ENCODE measurements at regions not wholly inside any gene's neighbourhood (a gene's known extent, or its start where the extent isn't known, plus 50 kb on each side); places are given as distances from the start of the nearest gene placed in this dataset.
"Not testable (repeated sequence)": the region's sequence is repeated elsewhere in the genome, so short reads cannot be mapped to it uniquely, and the experiment has no call there.

GRCh38 chr7:67475293-67475692, 478.7 kb downstream of the TYW1 start:
- no peak for DNase-seq (ENCODE audit: low spot score)

DNA sequence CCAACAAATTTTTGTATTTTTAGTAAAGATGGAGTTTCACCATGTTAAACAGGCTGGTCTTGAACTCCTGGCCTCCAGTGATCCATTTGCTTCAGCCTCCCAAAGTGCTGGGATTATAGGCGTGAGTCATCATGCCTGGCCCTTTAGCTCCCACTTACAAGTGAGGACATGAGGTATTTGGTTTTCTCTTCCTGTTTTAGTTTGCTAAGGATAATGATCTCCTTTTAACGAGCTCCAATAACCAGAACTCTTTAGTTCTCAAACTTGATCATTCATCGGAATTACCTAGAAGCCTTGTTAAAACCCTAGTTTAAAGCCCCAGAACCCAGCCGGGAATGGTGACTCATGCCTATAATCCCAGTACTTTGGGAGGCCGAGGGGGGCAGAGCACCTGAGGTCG, 481.4 kb downstream of the TYW1 start:
- DNase-seq (ENCODE audit: low spot score) = no peak

- DNase-seq (ENCODE audit: low spot score) = peak; percentile 45
Measured at GRCh38 chr7:67484244-67484751, 487.7 kb downstream of the TYW1 start.

DNA sequence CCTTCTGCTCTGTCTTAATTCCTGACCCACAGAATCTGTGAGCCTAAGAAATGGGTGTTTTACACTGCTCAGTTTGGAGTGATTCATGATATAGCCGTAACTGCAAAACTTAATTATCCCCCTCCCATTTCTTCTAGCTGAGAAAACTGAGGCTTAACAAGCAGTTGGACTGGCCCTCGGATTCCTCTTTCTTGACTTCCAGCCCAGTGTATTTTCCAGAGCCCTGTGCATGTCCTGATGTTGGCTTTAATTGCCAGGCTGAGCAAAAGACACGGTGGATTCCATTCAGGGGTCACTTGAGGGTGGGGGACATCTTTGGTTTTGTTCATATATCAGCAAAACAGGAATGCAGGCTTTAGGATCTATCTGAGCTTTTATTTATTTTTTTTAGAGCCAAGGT, 489.8 kb downstream of the TYW1 start:
- DNase-seq (ENCODE audit: low spot score) = no peak

DNA sequence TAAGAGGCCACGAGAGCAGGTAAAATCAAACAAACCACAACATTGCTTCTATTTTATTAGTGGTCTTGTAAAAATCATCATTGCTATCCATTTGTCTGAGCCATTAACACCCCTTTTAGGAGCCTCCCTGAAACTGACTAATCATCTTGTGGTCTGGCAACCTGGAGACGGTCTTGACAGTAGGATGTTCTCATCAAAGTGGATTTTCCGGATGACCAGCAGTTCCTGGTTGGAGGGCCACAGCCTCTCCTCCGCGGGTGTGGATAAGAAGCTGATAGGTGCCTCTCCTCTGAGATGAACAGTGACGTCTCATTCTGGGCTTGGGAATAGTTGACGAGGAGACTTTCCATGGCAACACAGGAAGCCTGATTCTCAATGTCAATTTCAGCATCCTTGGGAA, 490.7 kb downstream of the TYW1 start:
- DNase-seq (ENCODE audit: low spot score) = no peak

GRCh38 chr7:67489881-67490280, 493.2 kb downstream of the TYW1 start:
- no peak for DNase-seq (ENCODE audit: low spot score)

DNA sequence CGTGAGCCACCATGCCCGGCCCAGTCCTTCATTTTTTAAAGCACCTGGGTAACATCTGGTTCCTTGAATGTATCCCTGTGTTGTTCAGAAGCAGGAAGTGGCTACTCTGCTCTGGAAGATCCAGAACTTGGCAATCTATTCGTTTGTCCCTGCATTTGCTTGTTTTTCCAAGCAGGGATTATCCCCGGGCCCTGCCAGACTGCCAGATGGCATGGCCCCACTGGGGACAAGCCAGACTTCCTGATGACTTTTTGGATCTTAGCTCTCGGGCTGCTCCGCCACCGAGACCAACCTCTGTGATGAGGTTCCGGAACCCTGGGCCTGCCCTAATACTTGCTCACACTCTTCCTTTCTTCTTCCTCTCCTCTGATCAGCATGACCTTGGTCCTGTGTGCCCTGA, 496.7 kb downstream of the TYW1 start:
- DNase-seq (ENCODE audit: low spot score) = no peak

- DNase-seq (ENCODE audit: low spot score) = no peak
Measured at GRCh38 chr7:67496589-67496988, 500.0 kb downstream of the TYW1 start.

DNA sequence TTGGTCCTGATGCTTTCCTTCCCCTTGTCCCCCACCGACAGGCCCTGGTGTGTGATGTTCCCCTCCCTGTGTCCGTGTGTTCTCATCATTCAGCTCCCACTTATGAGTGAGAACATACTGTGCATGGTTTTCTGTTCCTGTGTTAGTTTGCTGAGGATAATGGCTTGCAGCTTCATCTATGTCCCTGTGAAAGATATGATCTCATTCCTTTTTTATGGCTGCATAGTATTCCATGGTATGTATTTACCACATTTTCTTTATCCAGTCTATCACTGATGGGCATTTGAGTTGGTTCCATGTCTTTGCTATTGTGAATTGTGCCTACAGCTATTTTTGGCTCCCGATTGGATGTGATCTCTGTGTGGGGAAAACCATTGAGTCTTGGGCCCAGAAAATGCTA, 501.3 kb downstream of the TYW1 start:
- DNase-seq (ENCODE audit: low spot score) = not testable (repeated sequence)

GRCh38 chr7:67502929-67503328, 506.3 kb downstream of the TYW1 start:
- no peak for DNase-seq (ENCODE audit: low spot score)

- no peak for DNase-seq (ENCODE audit: low spot score)
Measured at GRCh38 chr7:67505449-67505848, 508.8 kb downstream of the TYW1 start.

- DNase-seq (ENCODE audit: low spot score) = peak; percentile 19
Measured at GRCh38 chr7:67512481-67512880, 515.8 kb downstream of the TYW1 start.

DNA sequence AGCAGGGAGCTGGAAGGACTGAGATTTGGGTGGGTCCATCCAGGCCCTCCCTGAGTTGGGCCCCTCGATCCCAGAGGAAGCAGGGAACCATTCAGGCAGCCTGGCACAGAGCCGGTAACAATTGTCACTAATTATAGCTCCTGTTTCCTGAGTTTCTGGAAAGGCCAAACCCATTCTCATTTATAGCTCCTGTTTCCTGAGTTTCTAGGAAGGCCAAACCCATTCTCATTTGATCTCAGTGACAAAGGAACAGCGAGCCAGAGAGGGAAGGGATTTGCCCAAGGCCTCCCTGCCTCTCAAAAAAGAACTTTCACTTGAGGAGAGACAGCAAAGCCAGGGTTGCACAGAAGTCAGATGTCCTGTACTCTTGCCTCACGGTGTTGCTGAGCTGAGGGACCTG, 521.9 kb downstream of the TYW1 start:
- DNase-seq (ENCODE audit: low spot score) = no peak

- DNase-seq (ENCODE audit: low spot score) = no peak
Measured at GRCh38 chr7:67519171-67519570, 522.5 kb downstream of the TYW1 start.

DNA sequence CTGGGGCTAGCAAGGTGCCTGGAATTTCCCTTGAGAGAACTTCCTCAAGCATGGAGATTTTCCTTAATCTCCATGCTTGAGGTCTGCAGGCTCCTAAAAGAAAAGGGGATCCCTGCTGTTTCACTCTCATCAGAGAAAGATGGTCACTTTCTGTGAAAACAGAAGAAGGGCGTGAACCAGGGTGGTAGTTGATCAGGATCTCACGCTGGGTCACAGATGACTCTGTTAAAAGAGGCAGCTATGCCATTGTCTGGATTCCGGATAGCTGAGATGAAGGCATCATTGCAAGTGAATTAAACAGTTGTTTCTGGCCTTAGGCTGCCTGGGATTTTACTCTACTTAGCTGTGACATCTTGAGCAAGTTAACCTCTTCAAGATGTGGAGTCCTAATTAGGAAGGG, 525.9 kb downstream of the TYW1 start:
- no peak for DNase-seq (ENCODE audit: low spot score)

GRCh38 chr7:67523713-67524112, 527.1 kb downstream of the TYW1 start:
- DNase-seq (ENCODE audit: low spot score) = no peak

- no peak for DNase-seq (ENCODE audit: low spot score)
Measured at GRCh38 chr7:67525588-67525987, 529.0 kb downstream of the TYW1 start.

- DNase-seq (ENCODE audit: low spot score) = no peak
Measured at GRCh38 chr7:67535241-67535989, 538.8 kb downstream of the TYW1 start.

- DNase-seq (ENCODE audit: low spot score) = no peak
Measured at GRCh38 chr7:67542916-67543315, 546.3 kb downstream of the TYW1 start.

GRCh38 chr7:67547183-67547907, 550.7 kb downstream of the TYW1 start:
- DNase-seq (ENCODE audit: low spot score) = no peak

GRCh38 chr7:67549126-67549525, 552.5 kb downstream of the TYW1 start:
- DNase-seq (ENCODE audit: low spot score) = no peak

- DNase-seq (ENCODE audit: low spot score) = no peak
Measured at GRCh38 chr7:67550801-67551436, 554.3 kb downstream of the TYW1 start.

DNA sequence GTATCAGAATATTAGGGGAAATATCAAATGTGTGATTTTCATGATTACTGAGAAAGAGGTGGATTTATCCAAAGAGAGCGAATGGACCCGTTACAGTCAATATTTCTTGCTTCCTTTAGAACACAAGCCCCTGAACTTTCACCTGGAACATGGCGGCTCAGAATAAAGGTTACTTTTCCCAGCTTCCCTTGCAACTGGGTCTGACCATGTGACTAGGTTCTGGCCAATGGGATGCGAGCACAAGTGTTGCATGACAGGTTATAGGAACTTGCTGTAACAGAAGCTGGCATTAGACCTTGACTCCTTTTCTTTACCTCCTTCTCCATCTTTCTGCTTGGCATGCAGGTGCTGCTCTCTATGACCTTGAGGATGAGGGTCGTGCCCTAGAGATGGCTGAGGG, 556.1 kb downstream of the TYW1 start:
- no peak for DNase-seq (ENCODE audit: low spot score)
